Gastrocnemius medialis (tissue), 4 donors: ENCODE measurements at regions not wholly inside any gene's neighbourhood (a gene's known extent, or its start where the extent isn't known, plus 50 kb on each side); places are given as distances from the start of the nearest gene placed in this dataset.

Experiments used
- ATAC-seq, 2 donors: fragments of 150-250 bp; one replicate each; pipeline ENCODE4 v1.9.1; 2016
- DNase-seq, 2 donors: peaks; one replicate each; pipeline ENCODE4 v3.0.0-alpha.2; 2019
- H3K27ac ChIP-seq, 4 donors: fragments of 200-600 bp; sonication (generic); 1 replicate in 1 of 4; 2 replicates in 3 of 4; pipeline ENCODE4 v1.5.1; 2016 to 2018; ENCODE audit warnings: mild to moderate bottlenecking in 2 of 4, moderate library complexity in 1 of 4
- H3K27me3 ChIP-seq, 3 donors: fragments of 200-600 bp; sonication (generic) in 2 of 3; 1 replicate in 1 of 3; 2 replicates in 2 of 3; pipeline versions ENCODE4 v1.5.1 to v1.6.0; 2016 to 2019; ENCODE audit warnings: mild to moderate bottlenecking in 1 of 3, moderate library complexity in 1 of 3
- H3K36me3 ChIP-seq, 2 donors: fragments of 200-600 bp; sonication (generic) in 1 of 2; one replicate each; pipeline ENCODE4 v1.5.1; 2017 to 2018
- H3K4me1 ChIP-seq, 2 donors: fragments of 200-600 bp; sonication (generic) in 1 of 2; one replicate each; pipeline ENCODE4 v1.5.1; 2016 to 2017; ENCODE audit warnings: mild to moderate bottlenecking in 2 of 2
- H3K4me3 ChIP-seq, 4 donors: fragments of 200-600 bp; sonication (generic) in 3 of 4; 1 replicate in 1 of 4; 2 replicates in 3 of 4; pipeline ENCODE4 v1.5.1; 2016 to 2019; ENCODE audit warnings: mild to moderate bottlenecking in 2 of 4
- H3K9me3 ChIP-seq, 3 donors: fragments of 200-600 bp; sonication (generic) in 2 of 3; 1 replicate in 1 of 3; 2 replicates in 2 of 3; pipeline ENCODE4 v1.5.1; 2016 to 2019
- CTCF ChIP-seq, 5 experiments: fragments of 450-650 bp in 3 of 5; fragments of 200-600 bp in 2 of 5; sonication (generic) in 2 of 5; IDR thresholded peaks in 4 of 5; conservative IDR thresholded peaks in 1 of 5; 1 replicate in 4 of 5; 2 replicates in 1 of 5; pipeline ENCODE4 v1.5.1; 2016 to 2019; ENCODE audit warnings: antibody characterized with exemption in 5 of 5, mild to moderate bottlenecking in 3 of 5, moderate library complexity in 3 of 5
- POLR2A ChIP-seq, 2 donors: fragments of 450-650 bp; IDR thresholded peaks; one replicate each; pipeline ENCODE4 v1.6.1; 2017; ENCODE audit warnings: antibody characterized with exemption in 2 of 2, mild to moderate bottlenecking in 2 of 2, moderate library complexity in 2 of 2
- in situ Hi-C, 4 donors: fragments of 200-750 bp; cut with MboI; loops; one replicate each; pipeline versions ENCODE4 v1.15.0 to v1.8.0; 2017; ENCODE audit warnings: low sequenced_read_pairs in 4 of 4
- intact Hi-C: fragments of 100-400 bp; cut with DNase I; formaldehyde crosslinking; loops from one replicate; pipeline ENCODE4 v1.15.1; 2023; ENCODE audit warnings: low total_unique reads

DNA sequence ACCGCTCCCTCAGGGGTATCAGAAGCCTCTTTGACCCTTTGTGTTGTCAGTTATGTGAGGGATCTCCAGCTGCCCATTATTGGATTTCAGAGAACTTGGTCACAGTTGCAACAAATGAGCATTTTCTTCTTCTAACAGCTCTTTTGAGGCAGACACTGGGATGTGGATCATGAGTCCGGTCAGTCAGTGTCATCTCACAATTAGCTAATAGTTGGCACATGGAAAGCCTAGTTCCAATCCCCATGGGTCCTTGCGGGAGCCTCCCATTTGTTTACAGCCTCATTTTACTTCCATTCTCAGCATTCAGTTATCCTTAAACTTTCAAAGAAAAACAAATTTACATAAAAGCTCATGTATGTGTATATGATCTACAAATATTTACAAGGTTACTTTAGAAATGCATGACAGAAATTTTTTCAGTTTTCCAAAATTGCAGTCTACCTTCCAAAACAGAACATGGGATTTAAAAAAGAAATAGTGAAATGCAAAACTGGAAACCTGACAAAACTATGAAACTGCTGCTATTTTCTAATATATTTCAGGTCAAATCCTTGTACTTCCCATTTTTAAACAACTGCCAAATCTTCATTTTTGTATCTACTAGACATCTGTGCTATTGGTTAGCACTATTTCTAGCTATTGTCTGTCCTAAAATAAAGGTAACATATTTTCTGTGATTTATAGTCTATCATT, 547.1 kb upstream of the ZEB2 start:
- intact Hi-C loops (no loop called here), in situ Hi-C loops (no loop called here)
- H3K4me3 ChIP-seq = peak overlapping the region in 1 of 4 donors; percentile 22
- no peaks in the 10 kb centered on the region for H3K4me1 ChIP-seq
- H3K27me3 ChIP-seq = no peaks in the 10 kb centered on the region
- H3K27ac ChIP-seq = peak overlapping the region; percentile 58 to 78 (median 64)
- H3K36me3 ChIP-seq = no peaks in the 10 kb centered on the region
- peak; percentile 8 to 44 for DNase-seq
- peak; percentile 70 to 79 for ATAC-seq
- H3K9me3 ChIP-seq = no peaks in the 10 kb centered on the region
- TF ChIP-seq POLR2A (IDR thresholded peaks at IDR 0.05) (no peak), CTCF (IDR thresholded peaks at IDR 0.05 in 4 of 5, conservative IDR thresholded peaks at IDR 0.05 in 1 of 5) (no peak)

DNA sequence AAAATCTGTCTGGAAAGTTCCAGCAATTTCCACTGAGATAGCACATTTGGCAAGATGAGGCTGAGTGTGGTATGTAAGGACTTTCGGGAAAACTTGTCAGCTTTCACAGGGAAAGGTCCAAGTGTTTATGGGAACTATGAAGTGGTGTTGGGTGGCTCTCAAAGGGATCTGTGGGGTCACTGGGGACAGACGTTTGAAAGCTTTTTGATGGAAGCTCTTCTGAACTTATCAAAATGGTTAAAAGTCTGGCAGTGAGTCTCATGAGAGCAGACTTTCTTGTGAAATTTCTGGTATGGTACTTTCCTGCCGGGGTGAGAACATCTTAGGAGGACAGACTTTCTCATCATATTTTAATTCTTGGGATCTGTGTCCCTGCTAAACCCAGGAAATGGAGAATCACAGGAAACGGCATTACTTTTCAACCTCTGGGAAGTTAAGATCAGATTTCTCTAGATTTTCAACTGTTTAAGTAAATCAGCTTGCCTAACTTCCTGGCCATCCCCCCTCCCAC, 546.3 kb upstream of the ZEB2 start:
- peak; percentile 57 to 64 for ATAC-seq
- Histone ChIP-seq H3K4me1 (no peaks in the 10 kb centered on the region), H3K36me3 (no peaks in the 10 kb centered on the region), H3K9me3 (no peaks in the 10 kb centered on the region), H3K27ac (peak overlapping the region; percentile 58 to 78 (median 64)), H3K4me3 (peak overlapping the region in 1 of 4 donors; percentile 22), H3K27me3 (no peaks in the 10 kb centered on the region)
- intact Hi-C loops = no loop called here
- in situ Hi-C loops = no loop called here
- DNase-seq = no peak
- TF ChIP-seq CTCF (IDR thresholded peaks at IDR 0.05 in 4 of 5, conservative IDR thresholded peaks at IDR 0.05 in 1 of 5) (no peak), POLR2A (IDR thresholded peaks at IDR 0.05) (no peak)

DNA sequence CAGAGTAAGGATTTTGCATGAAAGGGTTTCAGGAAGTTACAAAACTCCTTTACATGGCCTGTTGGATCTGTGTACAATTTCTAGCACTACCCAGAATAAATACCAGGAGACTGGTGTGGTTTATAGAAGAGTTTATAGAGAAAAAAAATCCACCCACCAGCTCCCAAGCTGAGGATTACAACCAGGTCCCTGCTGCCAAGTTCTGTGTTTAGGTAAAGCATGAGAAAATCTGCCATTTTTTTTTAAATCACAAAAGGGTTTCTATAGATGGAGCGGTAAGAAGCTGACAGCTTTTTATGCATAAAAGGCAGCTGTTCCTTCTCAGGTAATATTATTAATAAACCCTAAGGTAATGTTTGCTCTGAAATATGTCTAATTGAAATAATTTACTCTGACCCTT, 545.4 kb upstream of the ZEB2 start:
- Histone ChIP-seq H3K4me1 (no peaks in the 10 kb centered on the region), H3K9me3 (no peaks in the 10 kb centered on the region), H3K27me3 (no peaks in the 10 kb centered on the region), H3K27ac (peak overlapping the region; percentile 58 to 78 (median 64)), H3K4me3 (no peak overlapping the region), H3K36me3 (no peaks in the 10 kb centered on the region)
- intact Hi-C loops = no loop called here
- no peak for DNase-seq
- ATAC-seq = no peak
- in situ Hi-C loops = no loop called here
- TF ChIP-seq POLR2A (IDR thresholded peaks at IDR 0.05) (no peak), CTCF (IDR thresholded peaks at IDR 0.05 in 4 of 5, conservative IDR thresholded peaks at IDR 0.05 in 1 of 5) (no peak)

- DNase-seq (no peak), ATAC-seq (no peak)
- Histone ChIP-seq H3K27me3 (no peaks in the 10 kb centered on the region), H3K9me3 (no peaks in the 10 kb centered on the region), H3K36me3 (no peaks in the 10 kb centered on the region), H3K27ac (no peak overlapping the region), H3K4me1 (no peaks in the 10 kb centered on the region), H3K4me3 (no peak overlapping the region)
- TF ChIP-seq CTCF (IDR thresholded peaks at IDR 0.05 in 4 of 5, conservative IDR thresholded peaks at IDR 0.05 in 1 of 5) (no peak), POLR2A (IDR thresholded peaks at IDR 0.05) (no peak)
- intact Hi-C loops = no loop called here
- in situ Hi-C loops = no loop called here
Observed at GRCh38 chr2:145064511-145064910, 544.6 kb upstream of the ZEB2 start.
